GM21526 (cell line): ENCODE measurements at regions not wholly inside any gene's neighbourhood (a gene's known extent, or its start where the extent isn't known, plus 50 kb on each side); places are given as distances from the start of the nearest gene placed in this dataset.
"Not testable (repeated sequence)": the region's sequence is repeated elsewhere in the genome, so short reads cannot be mapped to it uniquely, and the experiment has no call there.

Experiments
- ATAC-seq: cut with Tn5 transposase; IDR thresholded peaks from one replicate; pipeline ENCODE4 v1.9.1; 2021; ENCODE audit warnings: moderate library complexity; ENCODE audit not compliant: unreplicated experiment, low FRiP score

DNA sequence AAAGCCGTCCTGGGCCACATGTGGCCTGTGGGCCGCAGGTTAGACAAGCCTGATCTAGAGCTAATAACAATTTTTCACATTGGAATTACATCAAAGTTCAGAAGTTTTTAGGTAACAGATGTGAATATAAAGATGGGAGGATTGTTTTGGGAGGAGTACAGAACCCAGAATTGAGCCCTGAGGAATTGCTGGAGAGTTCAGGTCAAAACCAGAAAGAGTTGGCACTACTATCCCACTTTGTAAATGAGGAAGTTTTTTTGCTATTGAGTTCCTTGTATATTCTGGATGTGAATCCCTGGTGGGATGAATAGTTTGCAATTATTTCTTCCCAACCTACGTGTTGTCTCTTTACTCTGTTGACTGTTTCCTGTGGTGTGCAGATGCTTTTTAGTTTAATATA lies 109.5 kb upstream of the LIPC start:
- no peak for ATAC-seq

DNA sequence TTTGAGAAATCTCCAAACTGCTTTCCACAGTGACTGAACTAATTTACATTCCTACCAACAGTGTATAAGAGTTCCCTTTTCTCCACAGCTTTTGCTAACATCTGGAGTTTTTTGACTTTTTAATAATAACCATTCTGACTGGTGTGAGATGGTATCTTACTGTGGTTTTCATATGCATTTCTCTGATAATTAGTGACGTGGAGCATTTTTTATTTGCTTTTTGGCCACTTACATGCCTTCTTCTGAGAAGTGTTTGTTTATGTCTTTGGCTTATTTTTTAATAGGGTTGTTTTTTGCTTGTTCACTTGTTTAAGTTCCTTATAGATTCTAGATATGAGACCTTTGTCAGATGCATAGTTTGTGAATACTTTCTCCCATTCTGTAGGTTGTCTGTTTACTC lies 108.5 kb upstream of the LIPC start:
- ATAC-seq = not testable (repeated sequence)

DNA sequence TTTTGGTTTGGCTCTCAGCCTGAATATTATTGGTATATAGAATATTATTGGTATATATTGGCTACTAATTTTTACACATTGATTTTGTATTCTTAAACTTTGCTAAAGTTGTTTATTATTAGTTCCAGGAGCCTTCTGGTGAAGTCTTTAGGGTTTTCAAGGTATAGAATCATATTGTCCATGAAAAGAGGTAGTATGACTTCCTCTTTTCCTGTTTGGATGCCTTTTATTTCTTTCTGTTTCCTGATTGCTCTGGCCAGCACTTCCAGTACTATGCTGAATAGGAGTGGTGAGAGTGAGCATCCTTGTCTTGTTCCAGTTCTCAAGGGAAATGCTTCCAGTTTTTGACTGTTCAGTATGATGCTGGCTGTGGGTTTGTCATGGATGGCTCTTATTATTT lies 107.3 kb upstream of the LIPC start:
- no peak for ATAC-seq

DNA sequence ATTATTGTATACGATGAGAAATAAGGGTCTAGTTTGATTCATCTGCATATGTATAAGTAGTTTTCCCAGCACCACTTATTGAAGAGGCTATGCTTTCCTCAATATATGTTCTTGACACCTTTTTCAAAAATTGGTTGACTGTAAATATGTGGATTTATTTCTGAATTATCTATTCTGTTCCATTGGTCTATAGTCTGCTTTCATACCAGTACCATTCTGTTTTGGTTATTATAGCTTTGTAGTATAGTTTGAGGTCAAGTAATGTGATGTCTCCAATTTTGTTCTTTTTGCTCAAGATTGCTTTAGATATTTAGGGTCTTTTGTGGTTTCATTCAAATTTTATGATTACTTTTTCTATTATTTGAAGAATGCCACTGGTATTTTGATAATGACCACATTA lies 103.8 kb upstream of the LIPC start:
- no peak for ATAC-seq

DNA sequence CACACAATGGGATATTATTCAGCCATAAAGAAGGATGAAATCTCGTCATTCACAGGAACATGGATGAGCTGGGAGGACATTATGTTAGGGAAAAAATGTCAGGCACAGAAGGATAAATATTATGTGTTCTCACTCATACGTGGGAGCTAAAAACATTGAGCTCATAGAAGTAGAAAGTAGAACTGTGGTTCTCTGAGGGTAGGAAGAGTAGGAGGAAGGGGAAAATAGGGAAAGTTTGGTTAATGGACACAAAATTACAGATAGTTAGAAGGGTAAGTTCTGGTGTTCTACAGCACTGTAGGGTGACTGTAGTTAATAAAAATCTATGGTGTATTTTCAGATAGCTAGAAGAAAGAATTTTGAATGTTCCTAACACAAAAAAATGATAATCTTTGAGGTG lies 102.6 kb upstream of the LIPC start:
- no peak for ATAC-seq

DNA sequence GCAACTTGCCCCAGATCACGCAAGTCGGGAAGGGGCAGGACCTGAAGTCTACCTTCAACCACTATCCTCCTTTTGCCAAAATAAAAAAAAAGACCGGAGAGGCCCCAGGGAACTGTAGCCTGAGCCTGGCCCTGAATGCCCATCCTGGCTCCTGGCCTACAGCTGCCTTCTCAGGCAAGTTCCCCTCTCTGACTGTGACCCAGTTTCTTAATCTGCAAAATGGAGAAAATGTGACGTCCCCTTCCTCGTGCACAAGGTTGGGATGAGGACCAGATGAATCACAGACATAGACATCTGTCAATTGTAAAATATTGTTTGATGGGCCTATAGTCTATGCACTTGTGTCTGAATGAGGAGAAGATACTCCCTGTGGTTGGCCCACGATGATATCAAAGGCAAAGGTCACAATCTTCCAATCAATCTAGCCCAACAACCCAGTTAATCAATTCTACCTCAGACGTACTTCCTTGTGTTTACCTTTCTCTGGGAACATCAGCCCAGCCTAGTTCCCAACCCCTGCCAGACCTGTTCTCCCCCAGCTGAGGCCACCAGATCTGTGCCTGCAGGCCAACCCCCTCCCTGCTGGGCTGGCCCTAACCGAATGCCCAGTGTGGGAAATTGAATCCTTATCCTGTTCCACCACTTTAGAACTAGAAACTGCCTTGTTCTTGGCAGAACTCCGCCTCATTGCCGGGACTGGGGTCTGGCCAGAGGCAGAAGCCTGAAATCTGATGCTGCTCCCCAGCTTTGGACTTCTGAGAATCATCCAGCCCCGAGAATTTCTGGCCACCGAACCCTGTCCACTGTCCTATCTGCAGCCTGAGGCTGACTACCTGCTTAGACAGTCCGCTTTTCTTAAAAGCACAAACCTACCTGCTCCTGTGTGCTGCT lies 101.8 kb upstream of the LIPC start:
- ATAC-seq = no peak

GRCh38 chr15:58330741-58331559 lies 100.8 kb upstream of the LIPC start:
- no peak for ATAC-seq

GRCh38 chr15:58331560-58331912 lies 100.3 kb upstream of the LIPC start:
- ATAC-seq = no peak

DNA sequence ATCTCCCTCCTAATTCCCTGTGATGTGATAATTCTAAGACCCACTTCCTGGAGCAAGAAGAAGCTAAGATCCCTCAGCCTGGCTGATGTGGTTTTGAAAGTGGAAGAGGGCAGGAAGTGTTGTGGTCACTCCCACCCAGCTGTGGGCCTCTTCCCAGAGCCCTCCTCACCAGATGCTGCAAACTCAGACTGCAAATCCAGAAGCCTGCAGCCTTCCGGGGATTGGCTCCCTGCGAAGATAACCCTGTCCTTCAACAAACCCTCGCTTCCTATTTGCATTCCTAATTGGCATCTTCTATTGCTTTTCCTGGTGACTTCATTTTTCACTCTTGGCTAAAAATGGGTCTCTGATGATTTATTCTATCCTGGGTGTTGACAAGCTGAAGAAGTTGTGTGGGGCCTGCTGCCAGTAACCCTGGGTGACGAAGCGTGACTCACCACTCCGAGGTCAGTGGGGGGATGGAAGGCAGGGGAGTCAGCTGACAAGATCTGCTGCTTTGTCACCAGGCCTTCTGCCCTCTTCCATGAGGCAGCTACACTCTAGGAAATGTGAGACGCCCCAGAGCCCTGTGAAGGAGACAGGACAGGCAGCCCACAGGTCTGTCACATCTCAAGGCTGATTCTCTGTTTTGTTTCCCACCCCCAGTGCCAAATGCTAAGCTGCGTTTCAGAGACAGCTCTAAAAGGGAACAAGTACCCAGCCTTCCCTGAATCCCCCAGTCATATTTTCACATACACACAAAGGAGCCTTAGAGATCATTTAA lies 99.7 kb upstream of the LIPC start:
- peak; percentile 77 for ATAC-seq

DNA sequence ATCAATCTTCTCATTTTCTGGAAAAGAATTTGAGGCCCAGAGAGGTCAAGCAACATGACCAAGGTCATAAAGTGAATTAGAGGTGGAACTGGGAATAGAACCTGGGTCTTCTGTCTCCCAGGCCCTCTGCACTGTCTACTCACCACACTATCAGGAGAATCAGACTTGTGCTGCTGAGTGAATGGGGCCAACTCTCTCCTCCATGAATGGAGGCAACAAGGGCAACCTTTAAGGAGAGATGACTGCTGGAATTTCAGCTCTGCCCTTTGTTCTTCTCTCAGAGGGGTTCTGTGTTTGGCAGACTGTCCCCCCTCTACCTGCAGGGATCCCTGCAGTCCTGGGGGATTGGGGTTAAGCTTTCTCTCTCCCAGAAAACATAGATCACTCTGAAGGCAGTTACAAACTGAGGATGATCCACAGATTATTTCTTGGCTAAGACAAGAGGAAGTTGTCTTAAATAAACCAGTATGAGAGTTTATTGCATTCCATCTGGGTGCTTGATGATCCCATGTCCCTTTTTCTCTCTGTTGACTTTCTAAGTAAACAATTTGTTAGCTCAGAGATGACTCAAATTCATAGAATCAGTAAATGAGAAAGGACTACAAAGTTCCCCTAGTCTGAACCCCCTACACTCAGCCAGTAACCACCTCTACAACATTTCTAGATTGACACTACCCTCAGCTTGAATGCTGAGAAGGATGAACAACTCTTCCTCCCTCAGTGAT lies 99.0 kb upstream of the LIPC start:
- no peak for ATAC-seq

DNA sequence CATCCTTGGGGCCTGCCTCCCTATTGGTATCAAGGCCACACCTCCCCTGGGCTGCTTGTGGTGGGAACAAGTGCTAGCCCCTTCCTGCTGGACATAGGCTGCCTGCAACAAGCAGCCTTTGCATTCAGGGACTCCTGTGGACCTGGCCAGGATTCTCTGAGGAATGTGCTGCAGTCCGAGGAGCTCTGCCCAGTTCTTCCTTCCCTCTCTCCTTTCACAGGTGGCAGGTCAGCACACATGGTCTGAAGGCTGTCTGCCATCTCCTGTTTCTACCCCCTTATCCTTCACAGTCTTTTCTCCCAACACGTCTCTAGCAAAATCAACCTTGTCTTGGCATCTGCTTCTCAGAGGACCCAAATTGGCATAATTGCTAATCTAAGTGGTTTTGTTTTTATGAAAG lies 97.0 kb upstream of the LIPC start:
- no peak for ATAC-seq

- ATAC-seq = no peak
Observed at GRCh38 chr15:58336161-58336560, 95.6 kb upstream of the LIPC start.

DNA sequence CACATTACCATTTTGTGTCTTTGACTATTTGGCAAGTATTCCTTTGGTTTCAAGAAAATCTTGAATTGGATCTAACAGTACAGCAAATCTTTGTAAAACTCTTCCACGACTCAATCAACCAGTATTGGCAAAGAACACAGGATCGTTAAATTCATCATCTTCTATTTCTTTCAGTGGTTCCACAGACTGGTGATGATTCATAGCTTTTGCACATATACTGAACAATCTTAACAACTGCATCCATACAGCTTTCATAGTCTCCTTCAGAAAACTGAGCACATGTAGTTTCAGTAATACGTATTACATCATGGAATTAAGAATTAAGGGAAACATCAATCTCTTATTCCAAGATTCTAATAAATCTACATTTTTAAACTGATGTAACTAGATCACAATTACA lies 91.6 kb upstream of the LIPC start:
- no peak for ATAC-seq

DNA sequence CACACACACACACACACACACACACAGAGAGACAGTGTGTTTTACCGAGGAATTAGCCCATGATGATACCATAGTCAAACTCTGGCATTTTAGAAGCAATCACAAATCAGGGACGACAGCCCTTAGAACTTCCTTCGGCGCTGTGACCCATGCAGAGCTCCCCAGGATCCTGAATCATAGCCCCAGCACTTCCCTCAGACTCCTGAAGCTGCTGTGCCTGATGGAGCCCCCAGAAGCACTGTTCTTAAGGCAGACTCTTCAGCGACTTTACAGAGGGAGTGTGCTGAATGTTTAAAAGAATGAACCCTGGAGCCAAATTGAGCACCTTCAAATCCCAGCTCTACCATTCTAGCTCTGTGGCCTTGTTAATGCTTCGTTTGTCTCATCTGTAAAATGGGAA lies 89.3 kb upstream of the LIPC start:
- ATAC-seq = no peak

GRCh38 chr15:58344213-58345070 lies 87.3 kb upstream of the LIPC start:
- no peak for ATAC-seq

- no peak for ATAC-seq
Observed at GRCh38 chr15:58346361-58346760, 85.4 kb upstream of the LIPC start.

DNA sequence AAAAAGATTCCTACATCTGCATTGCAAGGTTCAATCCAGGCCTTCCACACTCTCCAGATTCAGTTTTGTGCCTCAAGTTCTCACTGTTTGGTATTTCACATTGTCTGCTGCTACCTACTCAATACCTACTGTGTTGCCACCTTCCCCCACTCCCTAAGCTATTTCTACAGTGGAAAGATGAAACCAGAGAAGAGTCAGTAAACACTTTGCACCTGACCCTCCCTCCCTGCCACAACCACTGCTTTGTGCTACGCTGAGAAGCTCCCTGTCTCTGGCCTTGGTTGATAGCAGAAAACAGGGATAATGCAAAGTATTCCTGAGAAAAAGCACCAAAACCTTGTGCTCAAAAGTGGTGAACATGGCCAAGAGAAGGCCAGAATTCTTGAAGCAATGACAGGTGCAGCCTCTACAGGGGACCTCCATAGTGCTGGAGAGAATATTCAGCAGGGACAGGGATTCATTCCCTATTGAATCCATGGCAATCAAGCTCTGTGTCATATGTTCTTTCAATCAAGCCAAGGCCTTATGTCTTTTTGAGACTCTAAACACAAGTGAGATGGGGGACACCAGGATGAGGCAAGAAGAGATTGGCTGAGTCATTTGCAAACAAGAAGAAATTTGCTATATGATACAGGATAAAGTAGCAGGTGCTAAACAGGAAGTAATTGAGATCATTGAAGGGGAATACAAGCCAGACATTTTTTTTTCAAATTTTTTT lies 83.5 kb upstream of the LIPC start:
- no peak for ATAC-seq

GRCh38 chr15:58352026-58352929 lies 79.5 kb upstream of the LIPC start:
- ATAC-seq = no peak
